Mucosa of rectum (tissue), 2 donors: ENCODE measurements at regions not wholly inside any gene's neighbourhood (a gene's known extent, or its start where the extent isn't known, plus 50 kb on each side); places are given as distances from the start of the nearest gene placed in this dataset.

Source experiments
- H3K27ac ChIP-seq, 2 donors: one replicate each; pipeline ENCODE4 v1.7.0; 2013; ENCODE audit warnings: inconsistent platforms in 2 of 2, low read depth in 2 of 2, low read length in 2 of 2
- H3K27me3 ChIP-seq, 2 donors: one replicate each; pipeline ENCODE4 v1.7.0; 2013; ENCODE audit warnings: low read length in 2 of 2; ENCODE audit not compliant: control insufficient read depth in 2 of 2, insufficient read depth in 2 of 2
- H3K36me3 ChIP-seq, 2 donors: one replicate each; pipeline ENCODE4 v1.7.0; 2013; ENCODE audit warnings: low read length in 2 of 2; ENCODE audit not compliant: control insufficient read depth in 2 of 2, insufficient read depth in 2 of 2
- H3K4me1 ChIP-seq, 2 donors: one replicate each; pipeline ENCODE4 v1.7.0; 2013; ENCODE audit warnings: low read length in 2 of 2, mild to moderate bottlenecking in 1 of 2; ENCODE audit not compliant: control insufficient read depth in 2 of 2, insufficient read depth in 2 of 2
- H3K4me3 ChIP-seq, 2 donors: one replicate each; pipeline ENCODE4 v1.7.0; 2013; ENCODE audit warnings: low read length in 2 of 2
- H3K9ac ChIP-seq, 2 donors: one replicate each; pipeline ENCODE4 v1.7.0; 2013; ENCODE audit warnings: low read length in 2 of 2, low read depth in 1 of 2, mild to moderate bottlenecking in 1 of 2
- H3K9me3 ChIP-seq, 2 donors: one replicate each; pipeline ENCODE4 v1.7.0; 2013; ENCODE audit warnings: low read length in 2 of 2; ENCODE audit not compliant: control insufficient read depth in 2 of 2
- donor health status: healthy.
- donor health status: Normal muscosa, but diverticular disease.

GRCh38 chr2:215621381-215621780 is 185.5 kb upstream of the FN1 start:
- H3K27ac ChIP-seq, result no peak overlapping the region
- H3K4me1 ChIP-seq, result no peaks in the 10 kb centered on the region
- H3K36me3 ChIP-seq, result no peaks in the 10 kb centered on the region
- no peak overlapping the region for H3K9ac ChIP-seq
- no peaks in the 10 kb centered on the region for H3K9me3 ChIP-seq
- no peaks in the 10 kb centered on the region for H3K27me3 ChIP-seq
- no peak overlapping the region for H3K4me3 ChIP-seq

GRCh38 chr2:215620528-215620927 is 184.7 kb upstream of the FN1 start:
- Histone ChIP-seq H3K36me3 (no peaks in the 10 kb centered on the region), H3K27me3 (no peaks in the 10 kb centered on the region), H3K4me3 (no peak overlapping the region), H3K9me3 (no peaks in the 10 kb centered on the region), H3K9ac (no peak overlapping the region), H3K4me1 (no peaks in the 10 kb centered on the region), H3K27ac (no peak overlapping the region)

GRCh38 chr2:215619989-215620388 is 184.1 kb upstream of the FN1 start:
- no peak overlapping the region for H3K27ac ChIP-seq
- no peak overlapping the region for H3K4me3 ChIP-seq
- H3K9me3 ChIP-seq, result no peaks in the 10 kb centered on the region
- H3K9ac ChIP-seq, result no peak overlapping the region
- no peaks in the 10 kb centered on the region for H3K4me1 ChIP-seq
- H3K27me3 ChIP-seq, result no peaks in the 10 kb centered on the region
- no peaks in the 10 kb centered on the region for H3K36me3 ChIP-seq

- Histone ChIP-seq H3K27me3 (no peaks in the 10 kb centered on the region), H3K36me3 (no peaks in the 10 kb centered on the region), H3K4me1 (no peaks in the 10 kb centered on the region), H3K27ac (no peak overlapping the region), H3K9me3 (no peaks in the 10 kb centered on the region), H3K9ac (no peak overlapping the region), H3K4me3 (no peak overlapping the region)
Observed at GRCh38 chr2:215619022-215619958, 183.4 kb upstream of the FN1 start.

GRCh38 chr2:215618145-215618544 is 182.3 kb upstream of the FN1 start:
- Histone ChIP-seq H3K36me3 (no peaks in the 10 kb centered on the region), H3K9ac (no peak overlapping the region), H3K4me3 (no peak overlapping the region), H3K4me1 (no peaks in the 10 kb centered on the region), H3K27ac (no peak overlapping the region), H3K9me3 (no peaks in the 10 kb centered on the region), H3K27me3 (no peaks in the 10 kb centered on the region)

GRCh38 chr2:215617060-215617824 is 181.4 kb upstream of the FN1 start:
- H3K27me3 ChIP-seq, result no peaks in the 10 kb centered on the region
- no peaks in the 10 kb centered on the region for H3K9me3 ChIP-seq
- H3K36me3 ChIP-seq, result no peaks in the 10 kb centered on the region
- no peak overlapping the region for H3K9ac ChIP-seq
- H3K4me3 ChIP-seq, result no peak overlapping the region
- no peak overlapping the region for H3K27ac ChIP-seq
- no peaks in the 10 kb centered on the region for H3K4me1 ChIP-seq

GRCh38 chr2:215615803-215616174 is 179.9 kb upstream of the FN1 start:
- Histone ChIP-seq H3K4me3 (no peak overlapping the region), H3K9ac (no peak overlapping the region), H3K9me3 (no peaks in the 10 kb centered on the region), H3K27me3 (no peaks in the 10 kb centered on the region), H3K36me3 (no peaks in the 10 kb centered on the region), H3K4me1 (no peaks in the 10 kb centered on the region), H3K27ac (no peak overlapping the region)

- Histone ChIP-seq H3K27ac (no peak overlapping the region), H3K27me3 (no peaks in the 10 kb centered on the region), H3K36me3 (no peaks in the 10 kb centered on the region), H3K4me3 (no peak overlapping the region), H3K4me1 (no peaks in the 10 kb centered on the region), H3K9me3 (no peaks in the 10 kb centered on the region), H3K9ac (no peak overlapping the region)
Observed at GRCh38 chr2:215615067-215615802, 179.4 kb upstream of the FN1 start.

GRCh38 chr2:215614296-215614695 is 178.4 kb upstream of the FN1 start:
- H3K36me3 ChIP-seq, result no peaks in the 10 kb centered on the region
- H3K4me1 ChIP-seq, result no peaks in the 10 kb centered on the region
- H3K9ac ChIP-seq, result no peak overlapping the region
- H3K9me3 ChIP-seq, result no peaks in the 10 kb centered on the region
- no peak overlapping the region for H3K27ac ChIP-seq
- no peaks in the 10 kb centered on the region for H3K27me3 ChIP-seq
- no peak overlapping the region for H3K4me3 ChIP-seq

GRCh38 chr2:215613888-215614287 is 178.0 kb upstream of the FN1 start:
- no peak overlapping the region for H3K4me3 ChIP-seq
- no peak overlapping the region for H3K27ac ChIP-seq
- H3K4me1 ChIP-seq, result no peaks in the 10 kb centered on the region
- no peak overlapping the region for H3K9ac ChIP-seq
- H3K36me3 ChIP-seq, result no peaks in the 10 kb centered on the region
- no peaks in the 10 kb centered on the region for H3K27me3 ChIP-seq
- no peaks in the 10 kb centered on the region for H3K9me3 ChIP-seq
